RKO (cell line): ENCODE measurements at regions not wholly inside any gene's neighbourhood (a gene's known extent, or its start where the extent isn't known, plus 50 kb on each side); places are given as distances from the start of the nearest gene placed in this dataset.
"Not testable (repeated sequence)": the region's sequence is repeated elsewhere in the genome, so short reads cannot be mapped to it uniquely, and the experiment has no call there.

Experiments used
- DNase-seq: peaks from one replicate; pipeline ENCODE4 v3.0.0-alpha.2; 2016; ENCODE audit warnings: low spot score

DNA sequence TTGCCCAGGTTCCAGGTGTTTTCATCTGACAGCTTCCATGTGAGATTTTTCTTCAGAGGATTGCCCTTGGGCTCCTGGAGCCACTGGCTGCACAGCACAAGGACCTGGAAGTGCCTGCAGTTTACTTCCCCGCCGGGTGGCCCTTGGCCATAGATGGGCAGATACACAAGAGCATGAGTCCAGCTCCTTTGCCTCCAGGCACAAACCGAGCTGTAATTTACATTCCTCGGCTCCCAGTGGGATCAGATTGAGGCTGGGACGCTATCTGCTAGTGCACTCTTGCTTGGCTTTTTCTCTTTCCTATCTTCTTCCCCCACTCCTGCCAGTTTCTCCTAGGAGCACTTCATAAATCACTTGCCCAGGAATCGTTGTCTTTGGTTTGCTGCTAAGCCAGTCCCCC is 85.4 kb upstream of the RALY start:
- no peak for DNase-seq

DNA sequence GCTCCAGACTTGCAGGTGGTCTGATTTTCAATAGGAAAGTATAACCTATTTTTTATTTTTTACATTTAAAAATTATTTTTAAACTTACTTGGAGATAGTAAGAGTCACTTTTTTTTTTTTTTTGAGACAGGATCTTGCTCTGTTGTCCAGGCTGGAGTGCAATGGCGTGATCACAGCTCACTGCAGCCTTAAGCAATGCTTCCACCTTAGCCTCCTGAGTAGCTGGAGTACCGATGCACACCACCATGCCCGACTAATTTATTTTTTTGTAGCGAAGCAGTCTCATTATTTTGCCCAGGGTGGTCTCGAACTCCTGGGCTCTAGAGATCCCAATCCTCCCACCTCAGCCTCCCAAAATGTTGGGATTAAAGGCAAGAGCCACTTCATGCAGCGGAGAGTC is 84.8 kb upstream of the RALY start:
- DNase-seq = no peak

DNA sequence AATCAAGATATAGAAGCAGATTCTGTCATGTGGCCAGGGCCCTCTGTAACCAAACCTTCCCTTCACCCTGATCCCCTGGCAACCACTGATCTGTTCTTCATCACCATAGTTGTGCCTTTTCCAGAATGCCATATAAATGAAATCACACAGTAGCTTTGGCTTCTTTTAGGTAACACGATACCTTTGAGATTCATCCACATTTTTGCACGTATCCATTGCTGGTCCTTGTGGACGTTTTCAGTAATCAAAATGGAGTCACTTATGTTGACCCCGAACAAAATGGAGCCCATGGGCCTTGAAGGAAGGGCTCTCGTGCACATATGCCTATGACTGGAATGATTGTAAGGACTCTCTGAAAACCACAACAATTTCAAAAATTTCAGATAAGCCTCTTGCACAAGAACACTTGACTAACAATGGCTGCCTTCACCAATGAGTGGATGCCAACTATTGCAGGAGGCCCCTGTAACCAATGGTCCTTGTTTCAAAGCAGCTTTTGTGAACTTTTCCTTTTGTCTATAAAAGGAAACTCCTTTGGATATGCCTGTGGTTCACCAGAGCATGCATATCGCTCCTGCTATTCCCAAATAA is 84.3 kb upstream of the RALY start:
- DNase-seq = peak; percentile 39

DNA sequence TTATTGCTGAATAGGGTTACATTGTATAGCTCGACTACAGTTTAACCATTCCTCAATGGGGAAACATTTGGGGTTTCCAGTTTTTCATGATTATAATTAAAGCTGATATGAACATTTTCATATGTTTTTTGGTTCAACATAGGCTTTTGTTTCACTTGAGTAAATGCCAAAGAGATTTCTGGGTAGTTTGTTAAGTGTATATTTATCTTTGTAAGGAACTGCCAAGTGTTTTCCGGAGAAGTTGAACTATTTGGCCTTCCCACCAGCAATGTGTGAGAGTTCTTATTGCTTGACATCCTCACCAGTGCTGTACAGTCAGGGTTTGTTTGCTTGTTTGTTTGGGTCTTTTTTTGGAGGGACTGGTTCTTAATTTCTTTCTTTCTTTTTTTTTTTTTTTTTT is 83.7 kb upstream of the RALY start:
- no peak for DNase-seq

DNA sequence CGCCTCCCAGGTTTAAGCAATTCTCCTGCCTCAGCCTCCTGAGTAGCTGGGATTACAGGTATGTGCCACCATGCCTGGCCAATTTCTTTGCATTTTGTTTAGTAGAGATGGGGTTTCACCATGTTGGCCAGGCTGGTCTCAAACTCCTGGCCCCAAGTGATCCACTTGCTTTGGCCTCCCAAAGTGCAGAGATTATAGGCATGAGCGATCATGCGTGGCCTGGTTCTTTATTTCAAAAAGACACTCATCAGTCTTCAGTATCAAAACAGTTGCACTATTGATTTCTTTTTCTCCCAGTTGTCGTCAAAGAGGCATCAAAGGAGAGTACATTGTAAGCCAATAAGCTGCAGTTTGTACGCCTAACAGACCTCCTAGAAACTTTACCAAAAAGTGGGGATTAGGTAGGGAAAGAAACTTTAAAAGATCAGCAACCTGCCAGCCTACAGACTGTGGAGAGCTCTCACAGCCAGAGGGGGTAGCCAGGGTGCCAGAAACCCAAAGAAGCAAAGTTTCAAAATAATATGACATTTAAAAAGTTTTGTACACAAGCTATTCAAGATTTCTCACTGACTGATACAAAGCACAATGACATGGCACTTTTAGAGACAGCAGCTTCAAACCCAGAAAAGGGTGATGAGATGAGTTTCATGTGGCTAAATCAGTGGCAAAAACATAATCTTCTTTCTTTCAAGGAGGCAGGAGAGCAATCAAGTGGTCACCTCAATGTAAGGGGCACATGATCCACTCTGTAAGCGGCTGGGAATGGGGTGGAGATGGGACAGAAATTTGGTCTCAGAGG is 83.0 kb upstream of the RALY start:
- DNase-seq = no peak

DNA sequence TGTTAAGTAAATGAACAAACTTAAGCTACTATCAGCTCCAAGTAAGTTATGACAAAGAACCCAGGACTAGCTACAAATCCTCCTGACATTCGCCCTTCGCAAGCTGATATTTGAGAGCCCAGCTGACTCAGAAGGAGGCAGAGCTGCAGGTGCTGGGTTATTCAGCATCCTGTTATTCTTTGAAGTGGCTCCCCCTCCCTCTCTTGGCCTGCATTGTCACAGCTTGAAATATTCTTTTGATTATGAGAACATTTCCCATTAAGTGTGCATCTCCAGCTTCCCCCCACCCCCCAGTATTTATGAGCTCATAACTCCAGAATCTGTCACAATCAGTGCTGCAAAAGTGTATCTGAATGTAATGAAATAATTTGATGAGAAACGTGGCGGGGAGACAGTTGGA is 78.8 kb upstream of the RALY start:
- DNase-seq = peak; percentile 94

DNA sequence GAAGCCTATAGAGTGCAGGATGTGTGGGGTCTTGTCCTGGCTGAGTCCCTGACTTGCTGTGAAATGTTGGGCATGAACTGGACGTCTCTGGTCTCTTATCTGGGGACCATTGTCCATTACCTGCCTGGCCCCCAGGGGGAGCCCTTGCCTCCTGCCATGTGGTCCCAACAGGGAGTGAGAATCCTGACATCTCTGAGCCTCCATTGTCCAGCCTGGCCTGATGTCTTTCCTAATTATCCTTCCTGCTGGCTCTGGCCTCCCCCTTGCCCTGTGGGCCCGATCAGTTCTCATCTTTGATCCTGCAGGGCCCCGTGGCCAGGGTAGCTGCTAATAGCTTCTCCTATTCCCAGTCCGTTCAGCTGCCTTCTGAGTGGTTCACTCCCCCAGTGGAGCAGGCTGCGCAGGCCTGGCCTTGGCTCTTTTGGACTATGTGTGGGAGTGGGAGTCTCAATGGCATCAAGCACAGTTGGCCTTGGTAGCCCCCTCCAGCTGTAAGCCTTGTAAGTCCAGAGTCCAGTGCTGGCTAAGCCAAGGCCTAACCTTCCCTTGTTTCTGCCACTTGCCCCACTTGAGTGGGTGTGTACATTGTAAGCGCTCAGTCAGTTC is 77.9 kb upstream of the RALY start:
- peak; percentile 69 for DNase-seq

DNA sequence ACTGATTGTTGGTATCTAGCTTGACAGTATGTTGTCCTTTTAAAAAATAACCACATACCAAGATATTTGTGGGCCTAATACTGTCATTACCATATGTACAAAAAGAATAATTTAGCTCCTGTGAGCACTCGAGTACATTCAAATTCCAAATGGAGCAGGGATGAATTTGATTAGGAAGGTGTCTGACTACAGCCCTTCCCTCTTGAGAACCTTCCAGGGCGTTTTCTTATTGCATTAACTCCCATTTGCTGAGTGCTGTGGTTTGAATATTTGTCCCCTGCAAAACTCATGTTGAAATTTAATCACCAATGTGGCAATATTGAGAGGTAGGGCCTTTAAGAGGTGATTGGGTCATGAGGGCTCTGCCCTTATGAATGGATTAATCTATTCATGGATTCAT is 76.9 kb upstream of the RALY start:
- no peak for DNase-seq

DNA sequence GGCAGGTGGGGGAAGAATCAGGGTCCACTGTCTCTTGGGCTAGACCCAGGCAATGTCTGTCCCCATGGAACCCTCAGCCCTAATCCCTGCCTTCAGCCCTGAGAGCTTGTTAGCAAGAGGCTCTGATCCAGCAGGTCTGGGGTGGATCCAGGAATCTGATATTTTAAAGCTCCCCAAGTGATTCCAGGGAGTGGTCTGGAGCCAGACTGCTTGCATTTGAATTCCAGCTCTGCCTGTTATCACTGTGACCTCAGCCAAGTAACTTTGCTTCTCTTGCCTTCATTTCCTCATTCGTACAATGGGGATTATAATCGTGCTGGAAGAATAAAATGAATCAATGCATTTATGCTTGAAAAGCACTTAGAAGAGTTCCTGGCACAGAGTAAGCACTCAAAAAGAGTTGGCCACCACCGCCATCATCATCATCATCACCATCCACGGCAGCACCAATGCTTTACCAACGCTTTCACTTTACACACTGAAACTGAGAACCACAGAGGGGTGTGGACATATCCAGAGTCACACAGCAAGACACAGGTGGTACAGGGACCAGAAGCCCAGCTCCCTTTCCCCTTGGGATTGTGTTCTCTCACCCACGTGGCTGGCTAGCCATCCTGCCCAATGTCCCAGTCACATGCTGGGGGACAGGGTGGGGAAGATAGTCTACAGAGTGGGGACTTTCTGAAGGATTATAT is 75.7 kb upstream of the RALY start:
- DNase-seq = no peak

DNA sequence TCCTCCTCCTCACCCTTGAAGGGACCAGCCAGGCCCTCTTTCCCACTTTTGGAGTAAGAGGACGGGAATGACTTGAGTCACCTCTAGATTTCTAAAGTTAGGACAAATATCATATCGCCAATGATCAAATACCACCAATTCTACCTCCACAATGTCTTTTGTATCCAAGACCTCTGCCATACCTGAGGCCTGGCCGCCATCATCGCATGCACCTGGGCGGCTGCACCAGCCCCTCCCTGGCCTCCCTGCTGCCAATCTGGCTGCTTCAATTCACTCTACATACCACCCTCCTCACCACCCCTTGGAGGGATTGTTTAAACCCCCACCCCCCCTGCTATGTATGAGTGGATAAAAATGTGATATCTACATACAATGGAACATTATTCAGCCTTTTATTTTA is 75.0 kb upstream of the RALY start:
- DNase-seq = no peak

DNA sequence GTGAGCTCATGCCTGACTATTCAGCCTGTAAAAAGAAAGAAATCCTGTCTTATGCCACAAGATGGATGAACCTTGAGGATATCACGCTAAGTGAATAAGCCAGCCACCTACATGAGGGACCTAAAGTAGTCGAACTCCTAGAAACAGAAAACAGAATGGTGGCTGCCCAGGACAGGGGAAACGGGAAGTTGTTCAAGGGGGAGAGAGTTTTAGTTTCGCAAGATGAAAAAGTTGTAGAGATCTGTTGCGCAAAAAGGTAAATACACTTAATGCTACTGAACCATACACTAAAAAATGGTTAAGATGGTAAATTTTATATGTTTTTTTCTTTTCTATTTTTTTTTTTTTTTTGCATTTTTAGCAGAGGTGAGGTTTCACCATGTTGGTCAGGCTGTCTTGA is 74.1 kb upstream of the RALY start:
- no peak for DNase-seq

DNA sequence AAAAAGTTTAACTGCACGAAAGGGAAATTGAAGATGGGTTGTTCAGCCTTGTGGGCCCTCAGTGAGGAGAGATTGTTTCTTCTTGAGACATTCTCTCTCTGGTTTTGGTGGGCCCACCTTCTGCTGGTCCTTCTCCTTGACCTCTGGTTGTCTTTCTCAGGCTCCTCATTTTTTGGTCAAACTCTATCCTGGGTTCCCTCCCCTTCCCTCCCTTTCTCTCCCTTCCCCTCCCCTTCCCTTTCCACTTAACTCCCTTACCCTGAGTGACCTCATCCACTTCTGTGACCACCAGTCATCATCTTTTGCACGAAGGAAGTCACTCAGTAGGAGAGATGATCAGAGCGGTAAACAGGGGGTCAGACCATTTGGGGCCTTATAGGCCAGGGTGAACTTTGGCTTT is 71.5 kb upstream of the RALY start:
- no peak for DNase-seq

DNA sequence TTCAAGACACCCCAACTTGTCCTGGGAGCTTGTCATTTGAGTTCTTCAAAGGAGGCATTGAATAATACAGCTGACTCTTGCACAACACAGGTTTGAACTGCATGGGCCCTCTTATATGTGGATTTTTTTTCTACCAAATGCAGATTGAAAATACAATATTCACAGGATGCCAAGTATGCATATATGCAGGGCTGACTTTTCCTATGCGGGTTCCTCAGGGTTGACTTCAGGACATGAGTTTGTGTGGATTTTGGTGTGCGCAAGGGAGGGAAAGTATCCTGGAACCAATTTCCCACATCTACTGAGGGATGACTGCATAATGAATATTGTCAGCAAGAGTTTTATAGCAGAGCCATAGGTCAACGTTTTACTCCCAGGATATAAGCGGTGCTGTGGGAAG is 70.0 kb upstream of the RALY start:
- DNase-seq = no peak

DNA sequence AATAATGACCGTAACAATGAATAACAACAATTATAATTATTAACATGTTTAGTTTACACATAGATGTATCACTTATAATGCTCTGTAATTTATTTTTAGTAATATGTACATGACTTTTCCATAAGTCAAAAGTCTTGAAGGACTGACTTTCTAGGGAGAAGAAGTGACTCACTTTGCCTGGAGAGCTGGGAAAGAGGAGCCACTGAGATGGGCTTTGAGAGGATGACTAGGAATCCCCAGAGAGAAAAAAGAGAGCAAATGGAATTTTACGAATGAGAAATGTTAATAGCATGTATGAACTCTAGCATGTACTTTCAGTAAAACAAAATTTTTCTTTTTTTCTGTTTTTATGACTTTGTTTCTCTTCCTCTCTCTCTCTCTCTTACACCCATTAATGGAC is 67.8 kb upstream of the RALY start:
- no peak for DNase-seq

DNA sequence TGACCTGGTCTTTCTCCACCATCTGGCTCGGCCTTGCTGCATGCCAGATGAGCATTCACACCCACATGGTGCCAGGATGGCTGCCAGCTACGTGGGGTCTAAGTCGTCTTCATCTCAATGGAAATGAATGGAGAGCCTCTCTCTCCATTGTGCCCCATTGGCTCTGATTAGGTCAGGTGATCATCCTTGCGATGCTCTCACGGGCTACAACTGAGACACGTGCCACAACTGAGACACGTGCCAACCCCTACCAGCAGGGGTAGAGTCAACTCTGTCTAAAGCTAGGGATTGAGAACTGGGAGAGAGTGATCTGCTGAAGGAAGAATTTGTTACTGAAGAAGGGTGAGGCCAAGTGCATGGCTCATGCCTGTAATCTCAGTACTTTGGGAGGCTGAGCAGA is 67.3 kb upstream of the RALY start:
- DNase-seq = no peak

DNA sequence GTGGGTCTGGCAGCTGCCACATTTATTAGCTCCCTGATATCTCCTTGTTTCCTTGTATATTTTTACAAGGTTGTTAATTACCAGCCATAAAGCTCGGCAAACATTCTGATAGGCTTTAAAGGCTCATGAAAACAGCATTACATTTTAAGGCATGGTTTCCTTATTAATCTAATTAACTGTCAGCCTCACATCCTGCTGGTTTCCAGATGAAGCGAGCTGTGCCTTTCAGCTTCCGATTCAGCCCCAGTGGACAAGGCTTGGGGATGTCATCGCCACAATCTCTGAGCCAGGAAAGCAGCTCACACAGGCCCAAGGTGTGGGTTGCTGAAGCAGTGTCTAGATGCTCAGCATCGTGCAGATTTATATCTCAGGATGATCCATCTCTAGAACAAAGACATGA is 66.0 kb upstream of the RALY start:
- DNase-seq = no peak

DNA sequence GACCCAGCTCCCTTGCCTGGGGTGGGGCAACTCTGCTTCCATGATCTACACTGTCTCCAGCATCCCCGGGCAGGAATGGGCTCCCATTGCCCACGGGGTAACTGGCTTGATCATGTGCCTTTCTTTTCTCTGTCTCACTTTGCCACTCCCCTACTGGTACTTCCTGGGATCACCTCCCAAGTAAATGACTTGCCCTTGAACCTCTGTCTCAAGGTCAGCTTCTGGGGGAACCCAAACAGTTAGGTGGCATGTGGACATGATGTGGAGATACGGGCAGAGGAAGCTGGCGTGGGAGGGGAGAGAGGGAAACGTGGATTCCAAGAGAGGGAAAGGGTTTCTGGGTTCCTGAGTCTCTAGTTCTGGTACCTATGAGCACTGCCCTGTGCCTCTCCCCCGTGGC is 63.8 kb upstream of the RALY start:
- DNase-seq = no peak

DNA sequence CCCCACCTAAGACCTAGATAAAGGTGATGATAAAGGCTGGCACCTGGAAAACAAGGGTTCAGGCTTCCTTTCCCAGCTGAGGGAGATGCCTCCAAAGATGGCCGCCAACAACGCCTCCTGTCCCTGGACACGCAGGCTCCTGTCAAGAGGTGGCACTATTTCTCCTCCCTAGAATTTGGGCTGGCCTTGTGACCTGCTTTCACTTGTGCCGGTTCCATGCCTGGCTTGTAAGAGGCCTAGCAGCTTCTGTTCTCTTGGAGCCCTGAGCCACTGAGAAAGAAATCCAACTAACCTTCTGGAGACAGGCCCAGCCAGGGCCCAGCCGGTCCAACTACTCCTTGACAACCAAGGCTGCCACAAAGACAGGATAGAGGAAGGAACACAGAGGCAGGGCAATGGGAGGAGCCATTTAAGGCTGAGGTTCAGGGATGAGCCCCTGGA is 60.2 kb upstream of the RALY start:
- peak; percentile 58 for DNase-seq

DNA sequence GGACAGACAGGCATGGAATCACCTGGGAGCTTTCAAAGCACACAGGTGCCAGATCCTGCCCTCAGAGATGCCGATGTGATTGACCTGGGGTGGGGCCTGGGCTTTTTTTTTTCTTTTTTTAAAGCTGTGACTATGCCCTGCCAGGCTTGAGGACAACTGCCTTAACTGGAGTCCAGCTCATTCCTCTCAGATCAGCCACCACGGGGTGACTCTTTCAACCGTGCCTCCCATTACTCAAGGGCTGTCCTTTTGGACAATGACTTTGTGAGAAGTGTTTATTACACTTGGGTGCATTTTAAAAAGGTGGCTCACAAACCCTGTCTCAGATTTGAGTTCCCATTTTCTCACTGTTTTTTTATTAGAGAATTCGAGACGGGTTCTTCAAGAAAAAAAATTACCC is 57.1 kb upstream of the RALY start:
- DNase-seq = no peak

DNA sequence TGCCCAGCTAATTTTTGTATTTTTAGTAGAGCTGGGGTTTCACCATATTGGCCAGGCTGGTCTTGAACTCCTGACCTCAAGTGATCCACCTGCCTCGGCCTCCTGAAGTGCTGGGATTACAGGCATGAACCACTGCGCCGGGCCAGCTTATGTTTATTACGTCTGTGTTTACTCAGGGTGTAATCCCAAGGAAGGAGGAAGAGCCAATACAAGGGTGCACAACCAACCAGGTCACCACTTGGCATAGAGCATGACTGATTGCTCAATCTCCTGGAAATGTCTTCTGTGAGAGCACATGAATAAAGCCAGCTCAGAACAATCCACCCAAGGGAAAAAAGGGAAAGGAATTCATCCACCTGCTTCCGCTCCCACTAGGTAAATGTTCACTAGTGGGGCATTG is 54.7 kb upstream of the RALY start:
- not testable (repeated sequence) for DNase-seq

DNA sequence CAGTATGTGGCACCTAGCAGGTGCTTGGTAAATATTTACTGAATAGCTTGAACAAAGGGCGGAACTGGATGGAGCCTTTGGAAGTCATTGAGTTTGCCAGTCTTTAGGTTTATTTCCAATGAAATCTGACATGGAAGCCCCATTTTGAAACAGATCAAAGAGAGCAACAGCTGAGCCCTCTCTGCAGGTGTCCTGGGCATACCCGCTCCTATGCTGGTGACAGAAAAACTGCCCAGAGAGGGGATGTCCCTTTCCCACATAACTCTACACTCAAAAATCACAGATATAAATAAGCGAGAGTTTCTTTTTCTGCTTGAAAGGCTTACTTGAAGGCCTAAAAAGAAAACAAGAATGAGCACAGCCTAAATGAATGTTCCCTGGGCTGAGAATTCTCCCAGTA is 53.0 kb upstream of the RALY start:
- no peak for DNase-seq
